PFSK-1 (cell line): ENCODE measurements at regions not wholly inside any gene's neighbourhood (a gene's known extent, or its start where the extent isn't known, plus 50 kb on each side); places are given as distances from the start of the nearest gene placed in this dataset.

Experiments used
- POLR2AphosphoS5 ChIP-seq: IDR thresholded peaks from 2 replicates; pipeline ENCODE4 v1.6.1; 2012; ENCODE audit warnings: low read depth, mild to moderate bottlenecking, control low read depth, low read length, moderate library complexity
- SIN3A ChIP-seq: IDR thresholded peaks from 2 replicates; pipeline ENCODE4 v1.6.1; 2012; ENCODE audit warnings: mild to moderate bottlenecking, low read length, moderate library complexity, borderline replicate concordance; ENCODE audit not compliant: insufficient read depth

GRCh38 chr9:108672475-108673190 lies 183.2 kb downstream of the ACTL7B start:
- TF ChIP-seq POLR2AphosphoS5 (no peak), SIN3A (no peak)
